Type B pancreatic cell (in vitro differentiated cells): ENCODE measurements at regions not wholly inside any gene's neighbourhood (a gene's known extent, or its start where the extent isn't known, plus 50 kb on each side); places are given as distances from the start of the nearest gene placed in this dataset.

Experiments used
- DNase-seq: peaks from one replicate; pipeline ENCODE4 v3.0.0; 2021; ENCODE audit warnings: mixed read lengths; ENCODE audit not compliant: unreplicated experiment; ENCODE audit errors: extremely low spot score
- H3K27ac Mint-ChIP-seq: 2 replicates; pipeline ENCODE4 v1.8.0; 2021; ENCODE audit warnings: mild to moderate bottlenecking, mixed read lengths
- H3K27me3 Mint-ChIP-seq: 2 replicates; pipeline ENCODE4 v1.8.0; 2021; ENCODE audit warnings: mixed read lengths
- H3K36me3 Mint-ChIP-seq: 2 replicates; pipeline ENCODE4 v1.8.0; 2021; ENCODE audit warnings: mixed read lengths
- H3K4me1 Mint-ChIP-seq: one replicate; pipeline ENCODE4 v1.8.0; 2021; ENCODE audit warnings: mixed read lengths; ENCODE audit not compliant: unreplicated experiment
- H3K4me3 Mint-ChIP-seq: 2 replicates; pipeline ENCODE4 v1.8.0; 2021; ENCODE audit warnings: mild to moderate bottlenecking, mixed read lengths
- H3K9me3 Mint-ChIP-seq: 2 replicates; pipeline ENCODE4 v1.8.0; 2021; ENCODE audit warnings: mixed read lengths
- CTCF ChIP-seq: fragments of 200-600 bp; sonication (generic); conservative IDR thresholded peaks from 2 replicates; pipeline ENCODE4 v1.5.0; 2021; ENCODE audit warnings: antibody characterized with exemption, mild to moderate bottlenecking

- Mint-ChIP-seq H3K27me3 (no peaks in the 10 kb centered on the region), H3K27ac (no peak overlapping the region)
These were observed 79.1 kb upstream of the RHOBTB1 start for GRCh38 chr10:61023053-61023452.

GRCh38 chr10:61021926-61022325 lies 77.9 kb upstream of the RHOBTB1 start:
- Mint-ChIP-seq H3K27me3 (no peaks in the 10 kb centered on the region), H3K4me3 (no peak overlapping the region), H3K4me1 (no peaks in the 10 kb centered on the region), H3K9me3 (peaks cover 5% of the 10 kb centered on the region), H3K36me3 (no peaks in the 10 kb centered on the region), H3K27ac (no peak overlapping the region)
- no peak for TF ChIP-seq CTCF
- DNase-seq = no peak

More at GRCh38 chr10:61023053-61023452, 79.1 kb upstream of the RHOBTB1 start:
- no peaks in the 10 kb centered on the region for H3K4me1 Mint-ChIP-seq
- no peak for TF ChIP-seq CTCF
- peaks cover 5% of the 10 kb centered on the region for H3K9me3 Mint-ChIP-seq
- H3K36me3 Mint-ChIP-seq = no peaks in the 10 kb centered on the region
- no peak overlapping the region for H3K4me3 Mint-ChIP-seq
- no peak for DNase-seq

- Mint-ChIP-seq H3K27ac (no peak overlapping the region), H3K4me3 (no peak overlapping the region), H3K9me3 (peaks cover 5% of the 10 kb centered on the region), H3K27me3 (no peaks in the 10 kb centered on the region), H3K36me3 (no peaks in the 10 kb centered on the region), H3K4me1 (no peaks in the 10 kb centered on the region)
- no peak for DNase-seq
- no peak for TF ChIP-seq CTCF
These were observed 76.6 kb upstream of the RHOBTB1 start for GRCh38 chr10:61020420-61021158.

GRCh38 chr10:61018146-61018545 lies 74.2 kb upstream of the RHOBTB1 start:
- Mint-ChIP-seq H3K27ac (no peak overlapping the region), H3K36me3 (no peaks in the 10 kb centered on the region), H3K4me1 (no peaks in the 10 kb centered on the region), H3K9me3 (peaks cover 5% of the 10 kb centered on the region), H3K27me3 (no peaks in the 10 kb centered on the region), H3K4me3 (no peak overlapping the region)
- DNase-seq = no peak
- TF ChIP-seq CTCF = no peak

GRCh38 chr10:61016630-61017029 lies 72.6 kb upstream of the RHOBTB1 start:
- Mint-ChIP-seq H3K27me3 (no peaks in the 10 kb centered on the region), H3K36me3 (no peaks in the 10 kb centered on the region), H3K4me3 (no peak overlapping the region), H3K9me3 (peaks cover 5% of the 10 kb centered on the region), H3K27ac (no peak overlapping the region), H3K4me1 (no peaks in the 10 kb centered on the region)
- no peak for DNase-seq
- no peak for TF ChIP-seq CTCF
